BE2C (cell line): ENCODE measurements at regions not wholly inside any gene's neighbourhood (a gene's known extent, or its start where the extent isn't known, plus 50 kb on each side); places are given as distances from the start of the nearest gene placed in this dataset.

Experiments used
- DNase-seq: peaks from one replicate; pipeline ENCODE4 v3.0.0-alpha.2; 2020
- H3K27me3 ChIP-seq: fragments of 250-450 bp; sonication (Bioruptor Pico); 2 replicates; pipeline ENCODE4 v1.5.1; 2020; ENCODE audit warnings: mild to moderate bottlenecking
- H3K36me3 ChIP-seq: fragments of 250-450 bp; sonication (Bioruptor Pico); 2 replicates; pipeline ENCODE4 v1.5.1; 2020; ENCODE audit warnings: mild to moderate bottlenecking
- H3K4me1 ChIP-seq: fragments of 250-450 bp; sonication (Bioruptor Pico); 2 replicates; pipeline ENCODE4 v1.5.1; 2020
- H3K4me3 ChIP-seq: 2 replicates; pipeline ENCODE4 v1.5.1; 2011; ENCODE audit warnings: low read depth, low read length
- H3K9me3 ChIP-seq: fragments of 250-450 bp; sonication (Bioruptor Pico); 2 replicates; pipeline ENCODE4 v1.5.1; 2020
- CTCF ChIP-seq: IDR thresholded peaks from 2 replicates; pipeline ENCODE4 v1.5.1; 2012; ENCODE audit warnings: mild to moderate bottlenecking, low read depth, low read length

DNA sequence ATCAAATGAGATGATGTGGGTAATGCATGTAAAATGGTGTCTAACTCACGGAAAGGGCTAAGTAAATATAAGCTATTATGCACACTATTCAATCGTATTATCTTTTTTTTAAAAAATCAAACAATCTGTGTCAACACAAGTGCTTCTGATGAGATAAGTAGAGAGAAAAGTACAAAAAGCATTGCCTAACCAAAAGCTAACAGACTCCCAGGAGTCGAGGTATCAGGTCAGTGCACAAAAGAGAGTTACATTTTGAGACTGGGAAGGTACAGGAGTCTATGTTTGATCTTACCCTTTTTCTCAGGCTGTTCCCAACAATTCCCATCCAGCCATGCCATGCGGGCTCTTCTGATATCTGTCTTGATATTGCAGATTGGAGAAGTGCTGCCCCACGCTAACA is 203.3 kb upstream of the ZIC3 start:
- Histone ChIP-seq H3K4me1 (no peaks in the 10 kb centered on the region), H3K27me3 (no peaks in the 10 kb centered on the region), H3K4me3 (no peak overlapping the region), H3K9me3 (no peaks in the 10 kb centered on the region), H3K36me3 (no peaks in the 10 kb centered on the region)
- TF ChIP-seq CTCF: no peak
- DNase-seq: no peak

DNA sequence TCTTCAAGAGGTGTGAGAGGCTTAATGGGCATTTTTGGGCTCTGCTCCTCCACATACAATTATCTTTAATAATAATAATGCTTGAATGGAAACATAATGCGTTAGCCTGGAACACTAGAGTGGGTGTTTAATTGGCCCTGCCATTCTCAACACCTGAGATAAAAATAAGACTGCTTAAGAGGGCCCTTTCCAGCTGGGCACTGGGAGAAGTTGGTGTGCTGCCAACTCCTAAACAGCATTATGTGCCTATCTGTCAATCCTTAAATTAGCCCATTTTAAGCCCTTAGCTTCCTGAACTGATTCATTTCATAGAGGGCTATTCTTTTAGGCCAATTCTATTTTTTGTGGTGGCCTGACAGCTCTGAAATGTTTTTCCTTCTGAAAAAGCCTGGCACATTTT is 211.1 kb upstream of the ZIC3 start:
- Histone ChIP-seq H3K4me1 (no peaks in the 10 kb centered on the region), H3K36me3 (no peaks in the 10 kb centered on the region), H3K27me3 (no peaks in the 10 kb centered on the region), H3K4me3 (no peak overlapping the region), H3K9me3 (no peaks in the 10 kb centered on the region)
- no peak for DNase-seq
- no peak for TF ChIP-seq CTCF

DNA sequence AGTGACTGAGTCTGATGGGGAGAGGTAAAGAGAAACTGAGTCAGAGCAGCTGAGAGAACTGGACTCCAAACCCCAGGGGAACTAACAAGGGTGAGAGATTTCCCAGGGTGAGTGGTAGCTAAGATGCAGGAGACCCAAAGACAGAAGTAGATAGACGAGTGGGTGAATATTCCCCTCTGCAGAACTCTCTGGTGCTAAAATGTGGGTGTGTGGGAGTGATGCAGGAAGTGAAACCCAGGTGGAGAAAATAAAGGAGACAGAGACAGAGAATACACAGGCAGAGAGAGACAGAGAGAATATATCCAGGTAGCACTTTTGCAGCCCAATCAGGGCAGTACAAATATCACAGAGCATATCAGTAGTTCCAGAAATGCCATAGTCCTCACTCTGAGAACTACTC is 212.5 kb upstream of the ZIC3 start:
- TF ChIP-seq CTCF: no peak
- H3K36me3 ChIP-seq: no peaks in the 10 kb centered on the region
- H3K4me3 ChIP-seq: no peak overlapping the region
- H3K9me3 ChIP-seq: no peaks in the 10 kb centered on the region
- no peaks in the 10 kb centered on the region for H3K4me1 ChIP-seq
- DNase-seq: no peak
- H3K27me3 ChIP-seq: no peaks in the 10 kb centered on the region

DNA sequence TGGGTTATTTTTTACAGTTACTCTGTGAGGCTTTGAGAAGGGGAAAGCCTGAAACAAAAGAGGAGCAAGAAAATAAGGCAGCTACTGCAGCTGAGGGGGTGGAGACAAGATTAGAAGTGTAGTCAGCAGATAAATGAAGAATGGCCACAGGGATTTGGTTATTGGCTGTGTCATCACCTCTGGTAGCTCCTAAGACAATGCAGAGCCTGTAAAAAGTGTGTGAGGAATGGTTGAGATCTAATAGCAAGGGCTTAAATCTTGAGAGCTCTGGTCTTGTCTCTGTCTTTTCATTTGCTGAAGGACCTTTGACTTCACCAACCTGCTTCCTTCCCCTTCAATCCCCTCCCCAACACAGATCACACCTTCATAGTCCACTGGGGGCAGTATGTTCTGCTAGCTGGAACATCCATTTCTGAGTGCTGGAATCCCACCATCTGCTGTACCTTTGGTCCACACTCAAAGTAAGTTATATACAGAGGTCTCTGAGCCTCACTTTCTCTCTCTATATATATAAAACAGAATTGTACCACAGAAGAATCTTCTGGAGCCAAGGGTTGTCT is 213.7 kb upstream of the ZIC3 start:
- H3K27me3 ChIP-seq: no peaks in the 10 kb centered on the region
- no peak for DNase-seq
- no peaks in the 10 kb centered on the region for H3K4me1 ChIP-seq
- H3K4me3 ChIP-seq: no peak overlapping the region
- no peak for TF ChIP-seq CTCF
- no peaks in the 10 kb centered on the region for H3K9me3 ChIP-seq
- H3K36me3 ChIP-seq: no peaks in the 10 kb centered on the region

- no peak for DNase-seq
- no peak for TF ChIP-seq CTCF
- Histone ChIP-seq H3K4me3 (no peak overlapping the region), H3K4me1 (no peaks in the 10 kb centered on the region), H3K9me3 (no peaks in the 10 kb centered on the region), H3K36me3 (no peaks in the 10 kb centered on the region), H3K27me3 (no peaks in the 10 kb centered on the region)
Measured at GRCh38 chrX:137342969-137343368, 223.0 kb upstream of the ZIC3 start.

DNA sequence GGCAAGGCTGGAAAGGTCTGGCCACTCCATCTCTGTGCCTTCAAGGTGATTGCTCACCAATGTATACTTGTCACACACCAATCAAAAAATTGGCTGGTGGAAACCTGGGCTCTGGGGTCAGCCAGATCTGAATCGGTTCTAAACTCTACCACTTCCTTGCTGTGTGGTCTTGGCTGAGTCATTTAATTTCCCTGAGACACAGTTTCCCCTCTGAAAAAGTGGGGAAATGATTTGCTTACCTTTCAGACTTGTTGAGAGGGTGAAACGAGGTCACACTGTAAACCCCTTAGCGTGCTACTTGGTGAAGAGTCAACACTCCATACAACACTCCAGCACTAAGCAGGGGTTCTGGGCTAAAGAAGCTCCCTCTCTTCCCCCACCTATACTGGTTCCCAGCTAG is 252.3 kb upstream of the ZIC3 start:
- Histone ChIP-seq H3K36me3 (no peaks in the 10 kb centered on the region), H3K4me3 (no peak overlapping the region), H3K4me1 (no peaks in the 10 kb centered on the region), H3K9me3 (no peaks in the 10 kb centered on the region), H3K27me3 (no peaks in the 10 kb centered on the region)
- no peak for TF ChIP-seq CTCF
- DNase-seq: no peak
